ENCODE measurements at regions not wholly inside any gene's neighbourhood (a gene's known extent, or its start where the extent isn't known, plus 50 kb on each side); places are given as distances from the start of the nearest gene placed in this dataset.

DNA sequence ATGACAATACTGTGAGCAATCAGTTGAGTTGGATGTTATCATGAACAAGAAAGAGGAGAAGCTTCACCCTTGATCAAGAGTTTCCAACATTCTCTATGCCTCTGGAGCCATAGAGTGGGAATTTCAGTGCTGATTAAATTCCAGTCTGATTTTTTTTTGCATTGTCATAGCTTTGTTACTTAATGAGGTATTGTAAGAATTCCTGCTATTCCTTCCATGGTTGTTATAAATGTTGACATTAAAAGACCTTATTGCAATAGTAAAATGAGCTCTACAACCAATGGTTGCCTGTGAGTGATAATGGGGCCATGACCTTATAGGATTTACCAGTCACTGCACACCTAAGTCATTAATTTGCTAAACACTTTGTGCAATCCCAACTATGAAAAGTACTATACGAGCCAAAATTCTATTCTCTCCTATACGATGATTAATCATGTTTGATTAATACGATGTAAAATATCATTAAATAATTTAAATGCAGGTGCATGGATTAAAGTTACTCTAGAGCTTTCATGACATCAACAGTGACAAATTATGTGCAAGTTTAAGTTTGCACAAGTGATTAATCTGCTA is 353.2 kb upstream of the KLF6 start:
- TF ChIP-seq, protein P1, sequence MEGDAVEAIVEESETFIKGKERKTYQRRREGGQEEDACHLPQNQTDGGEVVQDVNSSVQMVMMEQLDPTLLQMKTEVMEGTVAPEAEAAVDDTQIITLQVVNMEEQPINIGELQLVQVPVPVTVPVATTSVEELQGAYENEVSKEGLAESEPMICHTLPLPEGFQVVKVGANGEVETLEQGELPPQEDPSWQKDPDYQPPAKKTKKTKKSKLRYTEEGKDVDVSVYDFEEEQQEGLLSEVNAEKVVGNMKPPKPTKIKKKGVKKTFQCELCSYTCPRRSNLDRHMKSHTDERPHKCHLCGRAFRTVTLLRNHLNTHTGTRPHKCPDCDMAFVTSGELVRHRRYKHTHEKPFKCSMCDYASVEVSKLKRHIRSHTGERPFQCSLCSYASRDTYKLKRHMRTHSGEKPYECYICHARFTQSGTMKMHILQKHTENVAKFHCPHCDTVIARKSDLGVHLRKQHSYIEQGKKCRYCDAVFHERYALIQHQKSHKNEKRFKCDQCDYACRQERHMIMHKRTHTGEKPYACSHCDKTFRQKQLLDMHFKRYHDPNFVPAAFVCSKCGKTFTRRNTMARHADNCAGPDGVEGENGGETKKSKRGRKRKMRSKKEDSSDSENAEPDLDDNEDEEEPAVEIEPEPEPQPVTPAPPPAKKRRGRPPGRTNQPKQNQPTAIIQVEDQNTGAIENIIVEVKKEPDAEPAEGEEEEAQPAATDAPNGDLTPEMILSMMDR (IDR thresholded peaks at IDR 0.05; ENCODE audit: low read depth, low read length, missing control alignments): no peak
- H3K4me3 ChIP-seq (replicated peaks; ENCODE audit: low read depth, low read length): no peak overlapping the region
- no peak for DNase-seq (ENCODE audit: extremely low read depth, low read depth)

DNA sequence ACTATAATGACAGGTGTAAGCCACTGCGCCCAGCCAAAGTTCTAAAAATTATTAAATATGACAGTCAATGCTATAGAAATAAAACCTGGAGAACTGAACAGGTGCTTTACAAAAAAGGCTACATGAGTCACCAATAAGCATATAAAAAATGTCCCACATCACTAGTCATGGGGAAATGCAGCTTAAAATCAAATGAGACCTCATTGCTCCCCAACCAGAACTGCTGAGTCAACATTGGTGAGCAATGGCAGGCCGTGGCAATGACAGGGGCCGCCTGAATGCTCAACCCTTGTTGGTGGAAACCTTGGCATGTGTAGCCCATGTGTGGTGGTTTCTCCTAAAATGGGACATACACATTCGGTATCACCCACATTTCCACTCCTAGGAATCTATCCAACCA is 352.3 kb upstream of the KLF6 start:
- TF ChIP-seq, protein P1 (IDR thresholded peaks at IDR 0.05; ENCODE audit: low read depth, low read length, missing control alignments): no peak
- H3K4me3 ChIP-seq (replicated peaks; ENCODE audit: low read depth, low read length): no peak overlapping the region
- no peak for DNase-seq (ENCODE audit: extremely low read depth, low read depth)

DNA sequence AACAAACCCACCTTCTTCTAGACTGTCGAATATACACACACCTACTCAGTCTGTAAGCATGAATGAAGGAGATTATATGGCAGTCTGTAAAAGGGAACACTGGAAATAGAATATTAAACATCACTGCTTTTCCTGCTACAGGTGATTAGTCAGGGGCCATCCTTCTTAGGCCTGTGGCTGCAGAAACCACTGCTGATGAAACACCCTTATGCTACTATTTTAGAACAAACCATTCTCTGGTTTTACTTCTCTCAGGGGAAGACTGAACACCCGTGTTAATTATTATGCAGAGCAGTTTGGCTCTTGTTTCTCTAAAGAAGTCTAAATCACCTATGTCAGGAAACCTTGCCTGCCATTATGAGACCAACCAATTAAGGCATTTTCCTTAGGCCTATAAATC is 351.1 kb upstream of the KLF6 start:
- TF ChIP-seq, protein P1 (IDR thresholded peaks at IDR 0.05; ENCODE audit: low read depth, low read length, missing control alignments): no peak
- no peak overlapping the region for H3K4me3 ChIP-seq (replicated peaks; ENCODE audit: low read depth, low read length)
- no peak for DNase-seq (ENCODE audit: extremely low read depth, low read depth)

DNA sequence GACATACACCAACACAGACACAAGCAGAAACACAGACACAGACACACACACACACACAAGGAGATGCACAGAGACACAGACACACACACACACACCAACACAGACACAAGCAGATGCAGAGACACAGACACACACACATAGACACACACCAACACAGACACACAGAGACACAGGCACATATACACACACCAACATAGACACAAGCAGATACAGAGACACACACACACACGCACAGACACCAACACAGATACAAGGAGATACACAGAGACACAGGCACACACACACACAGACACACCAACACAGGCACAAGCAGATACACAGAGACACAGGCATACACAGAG is 347.2 kb upstream of the KLF6 start:
- TF ChIP-seq, protein P1 (IDR thresholded peaks at IDR 0.05; ENCODE audit: low read depth, low read length, missing control alignments): no peak
- no peak for DNase-seq (ENCODE audit: extremely low read depth, low read depth)
- no peak overlapping the region for H3K4me3 ChIP-seq (replicated peaks; ENCODE audit: low read depth, low read length)

DNA sequence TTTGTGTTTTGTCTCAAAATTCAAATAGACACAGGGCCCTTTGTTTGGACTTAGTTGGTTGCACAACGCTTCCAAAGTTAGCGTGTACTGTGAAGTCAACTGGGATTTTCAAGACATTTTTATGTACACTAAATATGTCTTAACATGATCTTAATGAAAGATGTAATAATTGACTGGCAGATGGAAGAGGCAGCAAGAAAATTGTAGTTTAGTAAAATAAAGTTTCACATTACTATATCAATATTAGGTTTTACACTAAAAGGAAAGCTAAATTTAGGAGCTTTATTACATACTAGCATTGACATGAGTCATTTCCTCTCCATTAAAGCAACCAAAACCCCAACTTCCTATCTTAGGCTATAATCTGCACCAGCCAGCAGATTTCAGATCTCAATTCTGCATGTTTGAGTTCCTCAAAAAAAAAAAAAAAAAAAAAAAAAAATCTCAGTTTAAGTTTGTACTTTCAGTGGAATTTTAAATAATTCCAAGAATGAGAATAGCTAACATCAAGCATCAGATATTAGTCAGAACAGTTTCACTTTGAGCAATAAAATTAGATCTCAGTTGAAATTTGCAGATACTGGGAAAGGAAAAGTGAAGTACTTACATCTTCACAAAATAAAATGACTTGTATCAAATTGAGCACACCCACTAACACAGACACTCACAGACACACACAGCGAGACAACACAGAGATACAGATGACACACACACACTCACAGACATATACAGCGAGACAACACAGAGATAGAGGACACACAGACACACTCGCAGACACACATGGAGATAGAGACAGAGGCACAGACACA is 346.6 kb upstream of the KLF6 start:
- DNase-seq (ENCODE audit: extremely low read depth, low read depth): peak; percentile 78
- no peak overlapping the region for H3K4me3 ChIP-seq (replicated peaks; ENCODE audit: low read depth, low read length)
- TF ChIP-seq, protein P1 (IDR thresholded peaks at IDR 0.05; ENCODE audit: low read depth, low read length, missing control alignments): no peak

DNA sequence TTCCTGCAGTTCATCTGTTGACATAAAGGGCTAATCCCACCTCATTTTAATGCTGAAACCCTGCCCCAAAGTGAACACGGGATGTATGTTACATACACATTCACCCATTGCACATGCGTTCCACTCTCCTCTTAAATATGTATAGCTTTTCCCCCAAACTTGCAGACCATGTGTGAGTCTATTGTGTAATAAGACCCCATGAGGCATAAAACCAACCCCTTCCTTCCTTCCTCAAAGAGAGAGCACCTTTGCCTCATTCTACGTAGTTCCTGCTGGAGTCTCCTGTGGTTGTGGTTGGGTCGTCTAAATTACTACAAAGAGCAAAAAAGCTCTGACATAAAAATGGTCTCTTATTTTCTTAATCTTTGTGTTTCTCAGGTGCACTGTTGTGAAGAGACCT is 345.7 kb upstream of the KLF6 start:
- H3K4me3 ChIP-seq (replicated peaks; ENCODE audit: low read depth, low read length): no peak overlapping the region
- TF ChIP-seq, protein P1 (IDR thresholded peaks at IDR 0.05; ENCODE audit: low read depth, low read length, missing control alignments): no peak
- no peak for DNase-seq (ENCODE audit: extremely low read depth, low read depth)
